GM08714 (cell line): ENCODE measurements at regions not wholly inside any gene's neighbourhood (a gene's known extent, or its start where the extent isn't known, plus 50 kb on each side); places are given as distances from the start of the nearest gene placed in this dataset.
A peak's percentile ranks its signal among the peaks of the same experiment; 100 is the strongest.
"Not testable (repeated sequence)": the region's sequence is repeated elsewhere in the genome, so short reads cannot be mapped to it uniquely, and the experiment has no call there.

ENCODE experiments used
- H3K4me3 ChIP-seq: fragments of 200-500 bp; sonication (Bioruptor generic); 2 replicates; pipeline ENCODE4 v1.5.1; 2014; ENCODE audit warnings: mild to moderate bottlenecking, low read length, inconsistent platforms
- ZNF274 ChIP-seq: IDR thresholded peaks from 2 replicates; pipeline ENCODE4 v1.6.1; 2012; ENCODE audit warnings: mild to moderate bottlenecking, low read depth, low read length

- H3K4me3 ChIP-seq: no peak overlapping the region
- no peak for TF ChIP-seq ZNF274
Measured at GRCh38 chr5:124986170-124986569, 239.7 kb upstream of the ZNF608 start.

GRCh38 chr5:124986667-124987066 lies 240.2 kb upstream of the ZNF608 start:
- no peak for TF ChIP-seq ZNF274
- H3K4me3 ChIP-seq: no peak overlapping the region

- not testable (repeated sequence) for H3K4me3 ChIP-seq
Measured at GRCh38 chr5:124987786-124988185, 241.3 kb upstream of the ZNF608 start.

- H3K4me3 ChIP-seq: no peak overlapping the region
- no peak for TF ChIP-seq ZNF274
Measured at GRCh38 chr5:124990723-124991122, 244.3 kb upstream of the ZNF608 start.

- no peak overlapping the region for H3K4me3 ChIP-seq
- no peak for TF ChIP-seq ZNF274
Measured at GRCh38 chr5:124995421-124995820, 249.0 kb upstream of the ZNF608 start.

- TF ChIP-seq ZNF274: no peak
- no peak overlapping the region for H3K4me3 ChIP-seq
Measured at GRCh38 chr5:124996023-124996763, 249.8 kb upstream of the ZNF608 start.

GRCh38 chr5:124996764-124997077 lies 250.3 kb upstream of the ZNF608 start:
- TF ChIP-seq ZNF274: no peak
- H3K4me3 ChIP-seq: no peak overlapping the region

GRCh38 chr5:124997186-124997893 lies 250.9 kb upstream of the ZNF608 start:
- H3K4me3 ChIP-seq: no peak overlapping the region
- no peak for TF ChIP-seq ZNF274

- no peak overlapping the region for H3K4me3 ChIP-seq
- TF ChIP-seq ZNF274: no peak
Measured at GRCh38 chr5:124998520-124998919, 252.1 kb upstream of the ZNF608 start.

- no peak for TF ChIP-seq ZNF274
- no peak overlapping the region for H3K4me3 ChIP-seq
Measured at GRCh38 chr5:125002727-125003598, 256.5 kb upstream of the ZNF608 start.

- no peak overlapping the region for H3K4me3 ChIP-seq
- no peak for TF ChIP-seq ZNF274
Measured at GRCh38 chr5:125004009-125004408, 257.6 kb upstream of the ZNF608 start.

- no peak for TF ChIP-seq ZNF274
- no peak overlapping the region for H3K4me3 ChIP-seq
Measured at GRCh38 chr5:125005266-125005665, 258.8 kb upstream of the ZNF608 start.

- H3K4me3 ChIP-seq: peak overlapping the region; percentile 61; the same call in 1 of the 2 replicates
- no peak for TF ChIP-seq ZNF274
Measured at GRCh38 chr5:125006011-125006685, 259.7 kb upstream of the ZNF608 start.

GRCh38 chr5:125010356-125010755 lies 263.9 kb upstream of the ZNF608 start:
- no peak overlapping the region for H3K4me3 ChIP-seq
- TF ChIP-seq ZNF274: no peak
